CD4-positive, alpha-beta T cell treated with Interleukin-2 at 100 ng/mL for 4 hours (primary cell): ENCODE measurements at regions not wholly inside any gene's neighbourhood (a gene's known extent, or its start where the extent isn't known, plus 50 kb on each side); places are given as distances from the start of the nearest gene placed in this dataset.

Experiments
- DNase-seq: peaks from one replicate; pipeline ENCODE4 v3.0.0-alpha.2; 2020; ENCODE audit warnings: low spot score

DNA sequence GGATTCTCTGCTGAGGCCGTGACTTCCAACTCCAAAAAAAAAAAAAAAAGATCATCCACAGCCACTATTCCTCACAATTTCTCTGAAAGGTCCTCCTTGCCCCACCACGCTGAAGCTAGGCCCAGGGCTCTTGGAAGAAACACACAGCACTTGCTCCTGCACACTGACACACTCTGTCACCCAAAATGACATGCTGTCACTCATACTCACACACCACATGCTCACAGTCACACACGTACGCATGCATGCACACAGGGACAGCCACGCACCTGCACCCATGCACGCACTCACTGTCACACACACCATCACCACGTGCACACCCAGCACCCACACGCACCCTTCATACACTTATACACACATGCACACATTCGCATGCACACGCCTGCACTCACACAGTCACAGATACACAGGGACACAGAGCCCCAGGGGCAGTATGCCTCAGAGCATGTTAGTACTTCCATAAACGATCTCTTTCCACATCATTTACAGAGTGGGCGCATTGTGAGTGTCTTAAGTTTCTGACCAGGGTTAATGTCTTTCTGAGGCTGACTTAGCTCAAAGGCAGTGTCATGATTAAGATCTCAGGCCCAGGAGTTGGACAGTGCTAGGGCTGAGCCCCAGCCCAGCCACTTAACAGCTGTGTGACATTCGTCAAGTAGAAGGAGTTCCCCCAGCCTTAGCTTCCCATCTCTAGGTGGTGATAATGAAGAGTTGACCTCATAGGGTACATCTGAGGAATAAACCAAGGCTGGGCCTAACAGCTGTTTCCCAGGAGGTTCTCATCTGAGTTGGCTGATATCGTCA, 93.4 kb downstream of the GLI2 start:
- no peak for DNase-seq

DNA sequence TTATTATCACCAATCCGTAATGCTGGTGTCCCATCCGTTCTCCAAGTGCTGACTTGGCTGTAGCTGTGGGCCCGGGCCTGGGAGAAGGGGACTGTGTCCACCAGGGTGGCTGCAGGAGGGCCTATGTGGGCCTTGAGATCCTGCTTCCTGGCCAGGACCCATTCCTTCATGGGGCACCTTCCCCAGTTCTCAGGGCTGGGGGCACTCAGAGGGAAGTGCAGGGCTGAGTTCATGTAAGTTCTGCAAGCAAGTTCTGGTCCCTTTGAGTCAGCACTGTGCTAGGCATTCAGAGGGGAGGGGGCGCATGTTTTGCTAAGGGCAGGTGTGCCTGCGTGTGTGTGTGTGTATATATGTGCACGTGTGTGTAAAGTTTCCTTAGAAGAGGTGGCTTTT, 94.0 kb downstream of the GLI2 start:
- DNase-seq: no peak

DNA sequence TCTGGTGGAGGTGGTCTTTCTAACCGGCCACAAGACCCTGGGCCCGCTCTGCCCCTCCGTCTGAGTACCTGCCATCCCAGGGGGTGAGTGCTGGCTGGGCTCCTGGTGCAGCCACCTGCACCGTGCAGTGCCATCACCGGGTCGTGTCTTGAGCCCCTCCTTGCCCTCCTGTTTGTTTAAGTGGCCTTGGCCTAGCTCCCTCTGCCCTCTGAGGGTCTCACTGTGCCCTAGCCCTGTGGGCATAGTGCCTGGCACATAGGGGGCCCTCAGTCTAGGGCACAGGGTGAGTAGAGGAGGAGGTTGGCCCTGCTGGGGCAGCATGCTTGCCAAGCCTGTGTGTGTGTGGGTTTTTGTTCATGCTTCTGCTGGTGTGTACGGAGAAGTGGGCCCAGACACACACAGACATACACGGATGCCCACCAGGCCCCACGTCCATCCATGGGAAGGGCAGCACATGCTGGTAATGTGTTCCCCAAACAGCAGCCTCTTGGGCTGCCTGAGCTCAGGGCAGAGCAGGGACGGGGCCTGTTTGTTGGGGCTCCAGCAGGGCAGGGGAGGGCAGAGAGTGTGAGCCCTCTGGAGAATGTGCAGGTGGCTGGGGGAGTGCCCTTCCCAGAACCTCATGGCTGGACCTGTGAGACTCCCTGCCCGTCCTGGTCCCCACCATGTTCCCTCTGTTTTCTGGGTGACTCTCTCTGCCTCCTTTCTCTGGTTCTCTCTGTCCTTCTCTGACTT, 94.6 kb downstream of the GLI2 start:
- no peak for DNase-seq

DNA sequence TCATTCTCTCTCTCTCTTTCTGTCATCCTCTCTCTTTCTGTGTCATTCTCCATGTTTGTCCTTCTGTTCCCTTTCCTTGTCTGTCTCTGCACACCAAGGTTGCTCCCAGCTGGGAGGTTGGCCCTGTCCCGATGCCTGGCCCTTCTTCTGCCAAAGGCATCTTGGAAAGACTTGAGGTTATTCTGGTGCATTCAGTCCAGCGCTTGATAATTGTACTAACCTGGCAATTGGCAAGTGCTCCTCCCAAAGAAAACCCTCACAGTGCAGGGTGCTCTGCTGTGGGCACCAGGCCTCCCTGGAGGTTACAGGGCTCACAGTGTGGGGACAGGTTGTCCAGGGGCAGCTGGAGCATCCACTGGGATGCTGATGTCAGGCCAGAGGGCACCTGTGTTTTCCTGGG, 95.4 kb downstream of the GLI2 start:
- DNase-seq: no peak

DNA sequence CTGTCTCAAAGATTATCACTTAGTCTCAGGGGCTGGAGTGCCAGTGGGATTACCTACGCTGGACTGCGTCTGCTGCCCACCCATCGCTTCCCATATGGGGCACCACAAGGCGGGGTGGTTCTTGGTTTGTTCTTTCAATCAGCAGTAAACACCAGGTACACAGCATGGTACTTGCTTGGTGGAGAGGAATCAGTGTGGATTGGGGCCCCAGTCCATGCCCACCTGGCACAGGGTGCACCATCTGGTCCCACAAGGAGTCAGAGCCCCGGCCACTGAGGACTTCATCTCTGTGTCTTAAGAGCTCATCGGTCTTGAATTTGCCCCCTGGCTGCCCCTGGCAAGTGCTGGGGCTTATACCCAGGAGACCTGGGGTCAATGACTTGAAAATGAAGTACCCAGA, 96.2 kb downstream of the GLI2 start:
- no peak for DNase-seq

DNA sequence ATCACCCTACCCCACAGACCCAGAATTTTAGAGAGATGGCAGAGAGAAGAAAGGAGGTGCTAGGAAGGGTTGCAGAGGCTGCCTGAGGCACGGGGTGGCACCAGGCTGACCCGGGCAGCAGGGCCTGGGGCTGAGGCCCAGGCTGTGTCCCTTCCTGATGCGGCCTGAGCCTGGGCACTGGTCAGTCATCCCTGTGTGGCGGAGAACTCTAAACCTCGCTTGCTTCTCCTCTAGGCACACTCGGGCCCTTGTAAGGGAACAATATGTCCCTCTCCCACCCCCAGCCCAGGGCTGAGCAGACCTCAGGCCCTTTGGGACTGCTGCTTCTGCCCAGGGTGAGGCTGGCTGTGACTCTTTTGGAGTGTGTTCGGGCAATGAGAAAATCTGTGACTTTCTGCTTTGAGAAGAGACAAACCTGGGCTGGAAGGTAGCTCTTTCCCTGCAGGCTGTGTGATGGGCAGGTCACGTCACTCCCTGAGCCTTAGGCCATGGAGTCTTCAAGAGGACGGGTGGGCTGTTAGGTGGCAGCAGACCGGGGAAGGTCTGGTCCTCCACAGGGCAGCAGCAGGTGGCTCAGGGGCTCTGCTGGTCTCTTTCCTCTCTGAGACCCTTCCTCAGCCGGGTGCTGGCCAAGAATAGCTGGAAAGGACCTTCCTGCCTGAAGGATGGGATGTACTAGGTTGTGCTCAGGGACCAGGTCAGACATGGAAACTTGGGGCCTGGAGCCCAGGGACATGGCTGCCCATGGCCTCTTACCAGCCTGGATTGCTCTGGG, 96.8 kb downstream of the GLI2 start:
- DNase-seq: no peak

DNA sequence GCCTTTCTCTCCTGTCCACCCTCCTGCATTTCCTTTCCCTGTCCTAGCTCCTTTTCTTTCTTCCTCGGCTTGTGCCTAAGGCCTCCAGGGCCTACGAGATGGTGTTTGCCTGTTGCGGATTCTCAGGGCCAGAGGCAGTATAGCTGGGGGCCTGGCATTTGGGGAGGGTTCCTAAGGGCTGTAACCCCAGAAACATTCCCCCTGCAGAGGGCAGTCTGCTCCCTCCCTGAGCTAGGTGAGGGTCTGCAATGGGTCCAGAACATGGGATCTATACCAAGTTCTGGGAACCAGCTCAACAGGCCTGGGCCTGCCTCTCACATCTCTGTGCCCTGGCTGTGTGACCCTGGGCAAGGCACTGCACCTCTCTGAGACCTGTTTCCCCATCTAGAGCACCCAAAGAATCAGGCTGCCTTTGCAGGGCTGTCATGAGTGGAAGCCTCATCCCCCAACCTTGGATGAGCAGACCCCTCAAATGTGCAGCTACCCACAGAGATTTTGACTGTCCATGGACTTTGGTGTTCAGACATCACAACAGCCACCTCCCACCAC, 97.5 kb downstream of the GLI2 start:
- DNase-seq: no peak

DNA sequence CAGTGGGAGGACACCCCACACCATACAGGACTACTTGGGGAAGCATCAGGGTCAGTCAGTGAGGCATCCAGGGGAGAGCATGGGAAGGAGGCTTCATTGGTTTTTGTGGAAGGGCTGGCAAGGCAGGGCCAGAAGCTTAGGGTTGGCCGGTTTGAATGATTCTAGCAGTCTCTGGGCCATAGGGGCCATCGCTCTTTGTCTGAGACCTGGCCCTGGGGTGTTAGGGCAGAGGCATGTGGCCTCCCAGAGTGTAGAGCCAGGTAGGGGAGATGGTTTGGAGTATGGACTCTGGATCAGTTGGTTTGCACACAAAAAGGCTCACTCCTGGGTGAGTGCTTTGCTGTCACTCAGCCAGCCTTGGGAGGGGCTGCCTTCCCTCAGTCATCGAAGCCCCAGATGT, 98.5 kb downstream of the GLI2 start:
- DNase-seq: no peak

DNA sequence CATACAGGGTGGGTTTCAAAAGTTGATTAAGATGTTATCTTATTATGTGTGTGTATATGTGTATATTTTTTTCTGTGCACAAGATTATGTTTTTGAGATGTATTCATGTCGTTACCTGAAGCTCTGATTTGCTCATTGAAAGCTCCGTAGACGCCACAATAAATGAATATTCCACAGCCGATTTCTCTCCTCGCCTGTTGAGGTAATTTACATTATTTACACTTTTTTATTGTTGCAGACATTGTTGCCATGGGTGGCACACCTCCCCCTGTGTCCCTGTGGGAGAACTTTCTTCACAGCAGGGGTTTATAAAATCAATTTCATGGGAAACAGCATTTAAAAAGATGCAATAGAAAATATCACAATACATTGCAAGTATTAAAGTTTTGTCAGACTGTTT, 100.6 kb downstream of the GLI2 start:
- DNase-seq: no peak

DNA sequence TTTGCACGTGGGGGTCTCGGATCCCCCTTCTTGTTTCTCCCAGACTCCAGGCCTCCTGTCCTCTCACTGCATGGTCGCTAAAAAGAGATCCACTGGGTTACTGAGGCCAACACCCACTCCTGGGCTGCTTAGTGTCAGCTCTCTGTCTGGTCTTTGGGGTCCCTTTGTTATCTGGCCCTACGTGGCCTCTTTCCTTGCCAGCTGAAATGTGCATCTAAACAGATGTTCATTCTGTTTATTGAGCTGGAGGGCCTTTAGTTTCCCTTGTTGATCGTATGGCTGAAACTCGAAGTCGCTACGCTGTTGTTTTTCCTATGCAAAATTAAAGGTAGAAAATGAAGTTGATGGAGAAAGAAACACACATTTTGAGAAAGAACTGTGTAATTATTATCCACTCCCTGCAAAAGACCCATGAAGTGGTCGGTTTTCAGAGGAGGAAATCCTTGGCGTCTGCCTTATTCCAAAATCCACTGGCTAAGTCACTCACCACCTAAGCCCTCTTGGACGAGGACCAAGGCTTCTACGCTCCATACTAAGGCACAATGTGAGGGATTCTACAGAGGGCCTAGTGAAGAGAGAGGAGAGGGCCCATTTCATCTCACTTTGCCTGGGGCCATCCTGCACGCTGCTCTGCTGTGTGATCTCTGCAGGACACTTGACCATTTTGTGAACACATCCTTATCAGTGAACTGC, 105.3 kb downstream of the GLI2 start:
- no peak for DNase-seq

DNA sequence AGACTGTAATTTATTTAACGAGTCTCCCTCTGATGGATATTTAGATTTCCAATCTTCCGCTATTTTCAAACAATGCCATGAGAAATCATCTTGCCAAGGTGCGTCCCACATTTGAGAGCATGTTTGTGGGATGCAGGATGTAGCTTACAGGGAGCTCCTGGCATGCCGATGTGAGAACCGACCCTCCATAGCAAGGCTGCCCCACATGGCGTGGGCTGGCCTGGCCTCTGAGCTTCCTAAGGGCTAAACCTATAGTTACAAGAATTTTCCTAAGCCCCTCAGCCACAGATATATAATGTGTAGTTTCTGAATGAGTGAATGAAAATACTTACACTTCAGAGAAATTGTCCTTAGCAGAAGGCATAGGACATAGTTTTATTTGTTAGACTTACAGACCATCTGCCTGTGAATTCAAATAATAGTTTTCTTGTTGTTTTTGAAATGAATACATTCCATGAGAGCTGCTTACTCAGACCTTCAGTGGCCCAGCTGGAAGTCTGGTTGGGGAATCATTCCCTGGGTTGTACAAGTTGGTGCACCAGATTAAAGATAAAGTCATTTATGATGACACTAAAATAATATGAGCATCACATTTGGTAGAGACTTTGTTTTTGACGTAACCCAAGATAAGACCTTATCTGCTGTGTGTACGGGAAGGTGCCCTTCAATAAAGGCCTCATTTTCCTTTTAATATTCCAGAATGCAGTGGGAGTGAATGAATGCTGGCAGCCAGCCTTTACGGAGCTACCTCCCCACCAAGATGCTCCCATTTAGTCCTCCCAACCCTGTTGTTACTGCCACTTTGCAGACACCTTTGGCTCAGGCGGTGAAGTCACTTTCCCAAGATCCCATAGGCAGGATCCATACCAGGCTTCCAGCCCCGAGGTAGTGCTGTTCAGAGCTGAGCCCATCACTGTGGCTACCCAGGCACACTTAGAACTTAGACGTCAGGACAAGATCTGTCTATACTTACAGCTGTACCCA, 107.1 kb downstream of the GLI2 start:
- no peak for DNase-seq

DNA sequence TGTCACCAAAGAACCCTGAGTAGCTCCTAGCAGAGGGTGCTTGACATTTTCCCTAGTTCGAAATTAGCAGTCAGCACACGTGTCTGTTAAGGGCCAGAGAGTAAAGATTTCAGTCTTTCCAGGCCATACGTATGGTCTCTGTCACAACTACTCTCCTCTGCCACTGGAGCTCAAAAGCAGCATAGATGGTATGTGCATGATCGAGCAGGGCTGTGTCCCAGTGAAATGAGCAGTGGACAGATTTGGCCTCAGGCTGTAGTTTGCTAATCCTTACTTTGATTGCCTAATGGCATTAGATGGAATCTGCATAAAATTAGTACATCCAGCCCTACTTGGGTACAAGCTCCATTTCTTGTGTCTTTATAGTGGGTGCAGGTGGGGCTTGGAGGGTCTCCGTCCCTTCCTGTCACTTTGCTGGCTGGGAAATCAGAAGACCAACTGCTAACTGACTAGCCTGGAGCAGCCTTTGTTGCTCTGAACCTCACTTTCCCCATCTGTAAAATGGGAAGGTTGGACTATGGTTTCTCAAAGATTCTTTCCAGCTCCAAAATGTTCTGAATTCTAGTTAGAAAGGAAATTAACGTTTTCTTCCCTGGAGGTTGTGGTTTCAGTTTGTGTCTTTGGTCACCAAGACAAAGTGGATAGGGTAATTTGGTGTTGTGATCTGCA, 108.5 kb downstream of the GLI2 start:
- no peak for DNase-seq

DNA sequence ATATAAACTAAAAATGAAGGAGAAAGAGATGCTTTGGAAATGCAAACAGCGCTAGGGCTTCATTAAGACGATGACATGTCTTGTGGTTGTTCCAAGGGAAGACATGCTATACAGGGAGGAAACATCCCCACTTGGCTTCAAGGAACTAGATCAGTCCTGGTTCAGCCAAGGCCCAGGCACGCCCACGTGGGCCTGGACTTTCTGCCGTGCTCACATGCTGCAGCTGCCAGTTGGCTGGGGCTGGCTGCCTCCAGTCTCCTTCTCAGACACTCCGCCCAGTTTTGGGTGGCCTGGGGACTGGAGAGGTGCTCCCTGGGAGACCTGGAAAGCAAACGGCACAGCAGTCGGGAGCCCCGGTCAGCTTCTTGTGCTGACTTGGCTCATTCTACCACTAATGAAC, 109.6 kb downstream of the GLI2 start:
- DNase-seq: no peak

DNA sequence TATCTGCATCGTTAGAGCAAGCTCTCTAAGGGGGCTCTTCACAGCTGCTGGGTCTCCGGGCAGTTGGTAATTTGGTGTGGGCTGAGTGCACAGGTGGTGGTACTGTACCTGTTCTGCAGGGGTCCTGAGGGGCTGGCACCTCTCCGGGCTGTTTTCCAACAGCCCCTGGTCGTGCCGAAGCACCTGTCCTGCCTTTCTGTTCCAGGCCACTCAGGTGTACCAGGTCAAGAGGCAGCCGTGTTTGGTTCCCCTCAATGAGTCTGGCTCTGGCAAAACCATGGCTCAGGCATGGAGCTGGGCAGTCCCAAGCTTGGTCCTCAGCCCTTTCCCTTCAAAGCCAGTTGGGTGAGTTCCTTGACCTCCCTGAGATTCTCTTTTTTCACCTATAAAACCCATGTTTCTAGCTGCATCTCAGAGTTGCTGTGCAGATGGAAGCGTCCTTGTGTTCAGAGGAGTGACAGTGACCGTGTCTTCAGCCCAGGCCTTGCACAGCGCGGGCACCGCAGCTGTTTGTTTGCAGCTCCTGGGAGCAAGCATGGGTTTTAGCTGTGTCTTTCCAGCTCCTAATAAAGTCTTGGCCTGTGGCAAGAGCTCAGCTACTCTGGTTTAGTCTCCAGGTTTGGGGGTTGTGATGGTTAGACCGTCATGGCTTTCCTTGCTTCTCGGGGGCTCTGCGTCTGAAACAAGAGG, 110.9 kb downstream of the GLI2 start:
- DNase-seq: no peak

DNA sequence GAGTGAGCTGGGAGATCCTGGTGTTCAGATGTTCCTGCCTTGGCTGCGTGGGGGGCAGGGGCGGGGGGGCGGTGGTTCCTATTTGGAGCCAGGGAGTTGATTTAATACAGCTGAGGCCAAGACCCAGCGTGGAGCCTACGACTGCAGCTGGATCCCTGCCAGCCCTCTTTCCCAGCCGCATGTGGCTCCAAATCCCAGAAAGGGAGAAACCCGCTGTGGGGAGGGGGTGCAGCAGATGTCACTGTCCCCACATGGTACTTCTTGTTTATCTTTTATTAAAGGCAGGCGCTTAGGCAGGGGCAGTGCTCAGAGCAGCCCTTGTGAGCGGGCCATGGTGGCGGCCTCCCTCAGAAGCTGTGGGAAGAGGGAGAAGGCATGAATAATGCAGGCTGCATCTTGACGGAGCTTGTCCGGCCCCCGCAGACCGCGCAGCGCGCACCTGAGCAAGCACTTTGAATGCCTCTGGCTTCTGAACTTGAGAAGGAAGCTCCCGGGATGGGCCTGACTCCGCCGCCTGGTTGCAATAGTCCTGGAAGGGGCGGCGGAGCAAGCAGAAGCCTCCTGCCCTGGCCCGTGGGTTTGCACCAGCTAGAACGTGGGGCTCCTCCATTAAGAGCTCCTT, 112.1 kb downstream of the GLI2 start:
- DNase-seq: no peak

DNA sequence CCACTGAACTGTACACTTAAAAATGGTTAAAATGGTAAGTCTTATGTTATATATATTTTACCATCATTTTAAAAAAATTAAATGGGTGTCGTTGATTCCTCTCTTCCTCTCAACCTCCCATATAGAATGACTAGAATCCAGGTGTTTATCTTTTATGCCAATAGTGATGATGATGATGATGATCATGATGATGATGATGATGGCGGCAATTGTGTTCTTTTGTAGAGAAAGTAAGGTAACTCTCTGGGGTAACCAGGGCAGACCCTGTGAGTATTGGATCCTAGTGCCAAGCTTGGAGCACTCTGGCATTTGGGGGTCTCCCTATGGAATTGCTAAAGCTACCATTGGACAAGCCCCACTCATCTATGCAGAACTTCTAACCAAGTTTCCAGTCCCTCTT, 113.6 kb downstream of the GLI2 start:
- DNase-seq: no peak

DNA sequence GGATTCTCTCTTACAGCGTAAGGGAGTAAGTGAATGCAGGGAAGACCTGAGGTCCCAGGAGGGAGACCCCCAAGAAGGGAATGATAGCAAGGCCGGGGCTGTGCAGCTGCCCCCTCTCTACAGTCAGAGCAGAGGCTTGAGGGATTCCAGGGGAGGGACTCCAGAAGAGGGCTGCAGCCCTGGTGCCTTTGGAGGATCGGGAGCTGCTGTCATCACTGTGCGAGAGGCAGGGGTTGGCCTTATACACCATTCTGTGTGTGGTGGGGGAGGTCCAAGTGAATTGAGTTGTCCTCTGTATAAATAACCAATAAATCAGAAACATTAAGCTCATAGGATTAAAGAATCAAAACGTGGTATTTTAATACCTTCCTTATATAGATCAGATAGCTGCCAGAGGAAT, 114.9 kb downstream of the GLI2 start:
- DNase-seq: no peak

DNA sequence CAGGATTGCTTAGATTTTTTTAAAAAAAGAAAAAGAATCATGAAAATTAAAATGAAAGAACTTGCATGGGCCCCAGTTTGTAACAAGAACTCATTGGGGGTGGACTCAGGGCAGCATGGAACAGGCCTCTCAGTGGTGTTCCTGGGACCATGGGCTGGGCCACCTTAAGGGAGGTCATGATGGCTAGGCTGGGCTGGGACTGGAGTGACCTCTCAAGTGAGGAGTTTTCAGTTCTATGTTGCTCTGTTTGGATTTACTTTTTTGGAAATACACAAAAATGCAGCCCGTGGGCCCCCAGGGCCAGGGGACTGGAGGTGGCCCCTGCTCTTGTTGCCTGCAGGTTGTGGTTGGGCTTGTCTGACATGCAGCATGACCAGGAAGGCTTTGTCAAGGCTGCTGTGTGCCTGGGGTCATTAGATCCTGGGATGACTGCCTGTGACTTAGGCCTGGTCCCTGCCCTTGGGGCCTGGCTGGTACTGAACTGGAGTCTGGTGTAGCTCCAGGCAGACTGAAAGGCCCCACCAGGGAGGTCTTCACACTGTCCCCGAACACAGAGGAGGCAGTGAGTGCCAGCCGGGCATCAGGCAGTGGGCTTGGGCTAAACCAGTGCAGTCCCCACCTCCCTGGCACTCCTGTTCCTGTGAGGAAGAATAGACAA, 115.6 kb downstream of the GLI2 start:
- DNase-seq: no peak
